GM23338 (cell line): ENCODE measurements at regions not wholly inside any gene's neighbourhood (a gene's known extent, or its start where the extent isn't known, plus 50 kb on each side); places are given as distances from the start of the nearest gene placed in this dataset.

Source experiments
- ATAC-seq: fragments of 200-7000 bp; cut with Tn5 transposase; 3 replicates; pipeline ENCODE4 v1.9.1; 2020
- DNase-seq: peaks from one replicate; pipeline ENCODE4 v3.0.0-alpha.2; 2015; ENCODE audit warnings: low spot score
- H2AFZ ChIP-seq: fragments of 200-600 bp; sonication (generic); 2 replicates; pipeline ENCODE4 v1.8.0; 2016; ENCODE audit warnings: antibody characterized with exemption, mild to moderate bottlenecking, moderate library complexity
- H3F3A ChIP-seq: fragments of 200-600 bp; sonication (generic); replicated peaks from 2 replicates; pipeline ENCODE4 v1.8.0; 2017; ENCODE audit warnings: antibody characterized with exemption, mixed run types, low read depth
- H3K27ac ChIP-seq: fragments of 200-600 bp; sonication (generic); 2 replicates; pipeline ENCODE4 v1.6.1; 2016; ENCODE audit warnings: low read depth
- H3K27me3 ChIP-seq: fragments of 200-600 bp; sonication (generic); 2 replicates; pipeline ENCODE4 v1.8.0; 2016; ENCODE audit warnings: mild to moderate bottlenecking, mixed run types, moderate library complexity; ENCODE audit not compliant: insufficient read depth
- H3K36me3 ChIP-seq: fragments of 200-600 bp; sonication (generic); 2 replicates; pipeline ENCODE4 v1.8.0; 2016; ENCODE audit warnings: mild to moderate bottlenecking; ENCODE audit not compliant: insufficient read depth
- H3K4me1 ChIP-seq: fragments of 200-600 bp; sonication (generic); 2 replicates; pipeline ENCODE4 v1.8.0; 2016; ENCODE audit warnings: mild to moderate bottlenecking, moderate library complexity; ENCODE audit not compliant: insufficient read depth
- H3K4me2 ChIP-seq: fragments of 200-600 bp; sonication (generic); 2 replicates; pipeline ENCODE4 v1.7.1; 2017; ENCODE audit warnings: mixed run types
- H3K4me3 ChIP-seq: fragments of 200-600 bp; sonication (generic); 2 replicates; pipeline ENCODE4 v1.6.1; 2016; ENCODE audit warnings: mixed run types
- H3K79me2 ChIP-seq: fragments of 200-600 bp; sonication (generic); replicated peaks from 2 replicates; pipeline ENCODE4 v1.8.0; 2017; ENCODE audit warnings: mild to moderate bottlenecking; ENCODE audit not compliant: insufficient read depth
- H3K9me2 ChIP-seq: fragments of 200-600 bp; sonication (generic); 2 replicates; pipeline ENCODE4 v1.8.0; 2017; ENCODE audit not compliant: insufficient read depth
- H4K20me1 ChIP-seq: fragments of 200-600 bp; sonication (generic); replicated peaks from 2 replicates; pipeline ENCODE4 v1.8.0; 2017; ENCODE audit warnings: mild to moderate bottlenecking; ENCODE audit not compliant: insufficient read depth
- H3K27ac Mint-ChIP-seq: 2 replicates; pipeline ENCODE4 v1.8.0; 2020; ENCODE audit warnings: inconsistent platforms, mild to moderate bottlenecking, moderate library complexity, mixed read lengths
- H3K27me3 Mint-ChIP-seq: 3 replicates; pipeline ENCODE4 v1.8.0; 2022; ENCODE audit warnings: low read depth, mild to moderate bottlenecking, moderate library complexity, mixed read lengths, inconsistent platforms; ENCODE audit not compliant: insufficient read depth, poor library complexity
- H3K36me3 Mint-ChIP-seq: 3 replicates; pipeline ENCODE4 v1.8.0; 2021; ENCODE audit warnings: low read depth, mild to moderate bottlenecking, inconsistent platforms, moderate library complexity, mixed read lengths
- H3K4me1 Mint-ChIP-seq: 3 replicates; pipeline ENCODE4 v1.8.0; 2020; ENCODE audit warnings: mild to moderate bottlenecking, inconsistent platforms, mixed read lengths
- H3K4me3 Mint-ChIP-seq: 3 replicates; pipeline ENCODE4 v1.8.0; 2021; ENCODE audit warnings: moderate library complexity, mild to moderate bottlenecking, inconsistent platforms, mixed read lengths
- H3K9me3 Mint-ChIP-seq: 3 replicates; pipeline ENCODE4 v1.8.0; 2020; ENCODE audit warnings: moderate library complexity, mild to moderate bottlenecking, inconsistent platforms, mixed read lengths
- CREB1 ChIP-seq: fragments of 250-450 bp; sonication (Bioruptor Pico); IDR thresholded peaks from 2 replicates; pipeline ENCODE4 v1.5.0; 2020; ENCODE audit warnings: low read depth, mild to moderate bottlenecking, moderate library complexity
- EZH2 ChIP-seq: fragments of 200-600 bp; sonication (generic); IDR thresholded peaks from one replicate; pipeline ENCODE4 v1.8.0; 2017; ENCODE audit warnings: antibody characterized with exemption, mild to moderate bottlenecking, low read depth; ENCODE audit not compliant: unreplicated experiment
- EZH2phosphoT487 ChIP-seq: fragments of 200-600 bp; sonication (generic); IDR thresholded peaks from one replicate; pipeline ENCODE4 v1.8.1; 2018; ENCODE audit warnings: antibody characterized with exemption; ENCODE audit not compliant: unreplicated experiment
- JUNB ChIP-seq: IDR thresholded peaks from one replicate; pipeline ENCODE4 v1.6.1; 2016; ENCODE audit warnings: antibody characterized with exemption; ENCODE audit not compliant: unreplicated experiment
- NANOG ChIP-seq: IDR thresholded peaks from 2 replicates; pipeline ENCODE4 v1.6.1; 2016; ENCODE audit warnings: antibody characterized with exemption, borderline replicate concordance
- POLR2AphosphoS5 ChIP-seq: IDR thresholded peaks from 2 replicates; pipeline ENCODE4 v1.6.1; 2016; ENCODE audit warnings: antibody characterized with exemption, low read depth
- STAT1 ChIP-seq: IDR thresholded peaks from one replicate; pipeline ENCODE4 v1.6.1; 2016; ENCODE audit warnings: antibody characterized with exemption; ENCODE audit not compliant: unreplicated experiment
- ZNF114 ChIP-seq: fragments of 250-450 bp; sonication (Bioruptor Pico); IDR thresholded peaks from 2 replicates; pipeline ENCODE4 v1.5.0; 2020; ENCODE audit warnings: mild to moderate bottlenecking, moderate library complexity
- ZNF331 ChIP-seq: fragments of 250-450 bp; sonication (Bioruptor Pico); IDR thresholded peaks from 2 replicates; pipeline ENCODE4 v1.5.0; 2020; ENCODE audit warnings: low read depth, mild to moderate bottlenecking, moderate library complexity
- TF ChIP-seq, protein P1 (sequence below): IDR thresholded peaks from one replicate; pipeline ENCODE4 v1.6.1; 2018; ENCODE audit warnings: antibody characterized with exemption; ENCODE audit not compliant: unreplicated experiment
- TF ChIP-seq, protein P2 (sequence below), 2 experiments: fragments of 200-600 bp in 1 of 2; sonication (generic) in 1 of 2; conservative IDR thresholded peaks; 2 replicates each; pipeline versions ENCODE4 v1.5.1 to v1.6.1; 2016 to 2017; ENCODE audit warnings: antibody characterized with exemption in 2 of 2, low read depth in 2 of 2, mild to moderate bottlenecking in 2 of 2, moderate library complexity in 1 of 2
- TF ChIP-seq, protein P3 (sequence below): fragments of 250-450 bp; sonication (Bioruptor Pico); IDR thresholded peaks from 2 replicates; pipeline ENCODE4 v1.5.0; 2020; ENCODE audit warnings: mild to moderate bottlenecking, moderate library complexity
- TF ChIP-seq, protein P4 (sequence below): IDR thresholded peaks from 2 replicates; pipeline ENCODE4 v1.6.1; 2016; ENCODE audit warnings: antibody characterized with exemption

DNA sequence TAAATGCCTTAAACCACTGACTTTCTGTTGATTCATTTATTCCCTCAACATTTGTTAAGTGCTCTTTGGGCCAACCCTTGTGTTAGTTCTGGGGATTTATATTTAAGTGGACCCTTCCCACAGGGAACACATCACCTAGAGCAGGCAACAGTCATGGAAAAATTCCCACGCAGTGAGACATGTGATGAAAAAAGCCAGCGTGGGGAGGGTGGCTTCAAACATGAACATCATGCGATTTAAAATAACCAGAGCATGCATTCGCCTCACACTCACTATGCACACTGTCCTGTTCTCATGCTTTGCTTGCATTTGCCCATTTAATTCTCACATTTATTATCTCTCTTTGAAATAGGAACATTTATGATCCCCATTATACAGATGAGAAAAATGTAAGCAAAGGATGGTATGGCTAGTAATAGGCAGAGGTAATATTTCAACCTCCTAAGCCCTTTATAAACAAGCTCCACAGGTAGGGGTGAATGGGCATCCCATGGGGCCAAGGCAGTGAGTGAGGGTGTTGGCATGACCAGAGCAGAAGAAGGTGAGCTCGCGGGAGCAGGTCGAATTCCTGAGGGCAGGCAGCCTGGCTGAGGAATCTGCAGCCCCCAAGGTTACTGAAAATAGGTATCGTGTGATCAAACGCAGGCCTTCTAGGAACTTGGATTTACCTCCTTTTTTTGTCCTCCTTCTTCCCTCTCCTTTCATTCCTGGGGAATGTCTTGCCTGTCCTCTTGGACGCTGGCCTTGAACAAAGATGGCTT, 297.8 kb downstream of the MYCN start:
- no peak for TF ChIP-seq ZNF331
- no peak for TF ChIP-seq EZH2
- TF ChIP-seq CREB1 (CRISPR knock-in tag) = no peak
- TF ChIP-seq, protein P1, sequence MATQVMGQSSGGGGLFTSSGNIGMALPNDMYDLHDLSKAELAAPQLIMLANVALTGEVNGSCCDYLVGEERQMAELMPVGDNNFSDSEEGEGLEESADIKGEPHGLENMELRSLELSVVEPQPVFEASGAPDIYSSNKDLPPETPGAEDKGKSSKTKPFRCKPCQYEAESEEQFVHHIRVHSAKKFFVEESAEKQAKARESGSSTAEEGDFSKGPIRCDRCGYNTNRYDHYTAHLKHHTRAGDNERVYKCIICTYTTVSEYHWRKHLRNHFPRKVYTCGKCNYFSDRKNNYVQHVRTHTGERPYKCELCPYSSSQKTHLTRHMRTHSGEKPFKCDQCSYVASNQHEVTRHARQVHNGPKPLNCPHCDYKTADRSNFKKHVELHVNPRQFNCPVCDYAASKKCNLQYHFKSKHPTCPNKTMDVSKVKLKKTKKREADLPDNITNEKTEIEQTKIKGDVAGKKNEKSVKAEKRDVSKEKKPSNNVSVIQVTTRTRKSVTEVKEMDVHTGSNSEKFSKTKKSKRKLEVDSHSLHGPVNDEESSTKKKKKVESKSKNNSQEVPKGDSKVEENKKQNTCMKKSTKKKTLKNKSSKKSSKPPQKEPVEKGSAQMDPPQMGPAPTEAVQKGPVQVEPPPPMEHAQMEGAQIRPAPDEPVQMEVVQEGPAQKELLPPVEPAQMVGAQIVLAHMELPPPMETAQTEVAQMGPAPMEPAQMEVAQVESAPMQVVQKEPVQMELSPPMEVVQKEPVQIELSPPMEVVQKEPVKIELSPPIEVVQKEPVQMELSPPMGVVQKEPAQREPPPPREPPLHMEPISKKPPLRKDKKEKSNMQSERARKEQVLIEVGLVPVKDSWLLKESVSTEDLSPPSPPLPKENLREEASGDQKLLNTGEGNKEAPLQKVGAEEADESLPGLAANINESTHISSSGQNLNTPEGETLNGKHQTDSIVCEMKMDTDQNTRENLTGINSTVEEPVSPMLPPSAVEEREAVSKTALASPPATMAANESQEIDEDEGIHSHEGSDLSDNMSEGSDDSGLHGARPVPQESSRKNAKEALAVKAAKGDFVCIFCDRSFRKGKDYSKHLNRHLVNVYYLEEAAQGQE = no peak
- TF ChIP-seq ZNF114 (CRISPR knock-in tag) = no peak
- no peak for TF ChIP-seq JUNB
- TF ChIP-seq STAT1 = no peak
- TF ChIP-seq NANOG = no peak
- TF ChIP-seq, protein P2, sequence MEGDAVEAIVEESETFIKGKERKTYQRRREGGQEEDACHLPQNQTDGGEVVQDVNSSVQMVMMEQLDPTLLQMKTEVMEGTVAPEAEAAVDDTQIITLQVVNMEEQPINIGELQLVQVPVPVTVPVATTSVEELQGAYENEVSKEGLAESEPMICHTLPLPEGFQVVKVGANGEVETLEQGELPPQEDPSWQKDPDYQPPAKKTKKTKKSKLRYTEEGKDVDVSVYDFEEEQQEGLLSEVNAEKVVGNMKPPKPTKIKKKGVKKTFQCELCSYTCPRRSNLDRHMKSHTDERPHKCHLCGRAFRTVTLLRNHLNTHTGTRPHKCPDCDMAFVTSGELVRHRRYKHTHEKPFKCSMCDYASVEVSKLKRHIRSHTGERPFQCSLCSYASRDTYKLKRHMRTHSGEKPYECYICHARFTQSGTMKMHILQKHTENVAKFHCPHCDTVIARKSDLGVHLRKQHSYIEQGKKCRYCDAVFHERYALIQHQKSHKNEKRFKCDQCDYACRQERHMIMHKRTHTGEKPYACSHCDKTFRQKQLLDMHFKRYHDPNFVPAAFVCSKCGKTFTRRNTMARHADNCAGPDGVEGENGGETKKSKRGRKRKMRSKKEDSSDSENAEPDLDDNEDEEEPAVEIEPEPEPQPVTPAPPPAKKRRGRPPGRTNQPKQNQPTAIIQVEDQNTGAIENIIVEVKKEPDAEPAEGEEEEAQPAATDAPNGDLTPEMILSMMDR (conservative IDR thresholded peaks at IDR 0.05; ENCODE audit: low read depth in 2 of 2) = no peak
- TF ChIP-seq, protein P3, sequence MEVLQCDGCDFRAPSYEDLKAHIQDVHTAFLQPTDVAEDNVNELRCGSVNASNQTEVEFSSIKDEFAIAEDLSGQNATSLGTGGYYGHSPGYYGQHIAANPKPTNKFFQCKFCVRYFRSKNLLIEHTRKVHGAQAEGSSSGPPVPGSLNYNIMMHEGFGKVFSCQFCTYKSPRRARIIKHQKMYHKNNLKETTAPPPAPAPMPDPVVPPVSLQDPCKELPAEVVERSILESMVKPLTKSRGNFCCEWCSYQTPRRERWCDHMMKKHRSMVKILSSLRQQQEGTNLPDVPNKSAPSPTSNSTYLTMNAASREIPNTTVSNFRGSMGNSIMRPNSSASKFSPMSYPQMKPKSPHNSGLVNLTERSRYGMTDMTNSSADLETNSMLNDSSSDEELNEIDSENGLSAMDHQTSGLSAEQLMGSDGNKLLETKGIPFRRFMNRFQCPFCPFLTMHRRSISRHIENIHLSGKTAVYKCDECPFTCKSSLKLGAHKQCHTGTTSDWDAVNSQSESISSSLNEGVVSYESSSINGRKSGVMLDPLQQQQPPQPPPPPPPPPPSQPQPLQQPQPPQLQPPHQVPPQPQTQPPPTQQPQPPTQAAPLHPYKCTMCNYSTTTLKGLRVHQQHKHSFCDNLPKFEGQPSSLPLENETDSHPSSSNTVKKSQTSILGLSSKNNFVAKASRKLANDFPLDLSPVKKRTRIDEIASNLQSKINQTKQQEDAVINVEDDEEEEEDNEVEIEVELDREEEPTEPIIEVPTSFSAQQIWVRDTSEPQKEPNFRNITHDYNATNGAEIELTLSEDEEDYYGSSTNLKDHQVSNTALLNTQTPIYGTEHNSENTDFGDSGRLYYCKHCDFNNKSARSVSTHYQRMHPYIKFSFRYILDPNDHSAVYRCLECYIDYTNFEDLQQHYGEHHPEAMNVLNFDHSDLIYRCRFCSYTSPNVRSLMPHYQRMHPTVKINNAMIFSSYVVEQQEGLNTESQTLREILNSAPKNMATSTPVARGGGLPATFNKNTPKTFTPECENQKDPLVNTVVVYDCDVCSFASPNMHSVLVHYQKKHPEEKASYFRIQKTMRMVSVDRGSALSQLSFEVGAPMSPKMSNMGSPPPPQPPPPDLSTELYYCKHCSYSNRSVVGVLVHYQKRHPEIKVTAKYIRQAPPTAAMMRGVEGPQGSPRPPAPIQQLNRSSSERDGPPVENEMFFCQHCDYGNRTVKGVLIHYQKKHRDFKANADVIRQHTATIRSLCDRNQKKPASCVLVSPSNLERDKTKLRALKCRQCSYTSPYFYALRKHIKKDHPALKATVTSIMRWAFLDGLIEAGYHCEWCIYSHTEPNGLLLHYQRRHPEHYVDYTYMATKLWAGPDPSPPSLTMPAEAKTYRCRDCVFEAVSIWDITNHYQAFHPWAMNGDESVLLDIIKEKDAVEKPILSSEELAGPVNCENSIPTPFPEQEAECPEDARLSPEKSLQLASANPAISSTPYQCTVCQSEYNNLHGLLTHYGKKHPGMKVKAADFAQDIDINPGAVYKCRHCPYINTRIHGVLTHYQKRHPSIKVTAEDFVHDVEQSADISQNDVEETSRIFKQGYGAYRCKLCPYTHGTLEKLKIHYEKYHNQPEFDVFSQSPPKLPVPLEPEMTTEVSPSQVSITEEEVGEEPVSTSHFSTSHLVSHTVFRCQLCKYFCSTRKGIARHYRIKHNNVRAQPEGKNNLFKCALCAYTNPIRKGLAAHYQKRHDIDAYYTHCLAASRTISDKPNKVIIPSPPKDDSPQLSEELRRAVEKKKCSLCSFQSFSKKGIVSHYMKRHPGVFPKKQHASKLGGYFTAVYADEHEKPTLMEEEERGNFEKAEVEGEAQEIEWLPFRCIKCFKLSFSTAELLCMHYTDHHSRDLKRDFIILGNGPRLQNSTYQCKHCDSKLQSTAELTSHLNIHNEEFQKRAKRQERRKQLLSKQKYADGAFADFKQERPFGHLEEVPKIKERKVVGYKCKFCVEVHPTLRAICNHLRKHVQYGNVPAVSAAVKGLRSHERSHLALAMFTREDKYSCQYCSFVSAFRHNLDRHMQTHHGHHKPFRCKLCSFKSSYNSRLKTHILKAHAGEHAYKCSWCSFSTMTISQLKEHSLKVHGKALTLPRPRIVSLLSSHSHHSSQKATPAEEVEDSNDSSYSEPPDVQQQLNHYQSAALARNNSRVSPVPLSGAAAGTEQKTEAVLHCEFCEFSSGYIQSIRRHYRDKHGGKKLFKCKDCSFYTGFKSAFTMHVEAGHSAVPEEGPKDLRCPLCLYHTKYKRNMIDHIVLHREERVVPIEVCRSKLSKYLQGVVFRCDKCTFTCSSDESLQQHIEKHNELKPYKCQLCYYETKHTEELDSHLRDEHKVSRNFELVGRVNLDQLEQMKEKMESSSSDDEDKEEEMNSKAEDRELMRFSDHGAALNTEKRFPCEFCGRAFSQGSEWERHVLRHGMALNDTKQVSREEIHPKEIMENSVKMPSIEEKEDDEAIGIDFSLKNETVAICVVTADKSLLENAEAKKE = no peak
- TF ChIP-seq EZH2phosphoT487 = no peak
- no peak for TF ChIP-seq POLR2AphosphoS5
- TF ChIP-seq, protein P4, sequence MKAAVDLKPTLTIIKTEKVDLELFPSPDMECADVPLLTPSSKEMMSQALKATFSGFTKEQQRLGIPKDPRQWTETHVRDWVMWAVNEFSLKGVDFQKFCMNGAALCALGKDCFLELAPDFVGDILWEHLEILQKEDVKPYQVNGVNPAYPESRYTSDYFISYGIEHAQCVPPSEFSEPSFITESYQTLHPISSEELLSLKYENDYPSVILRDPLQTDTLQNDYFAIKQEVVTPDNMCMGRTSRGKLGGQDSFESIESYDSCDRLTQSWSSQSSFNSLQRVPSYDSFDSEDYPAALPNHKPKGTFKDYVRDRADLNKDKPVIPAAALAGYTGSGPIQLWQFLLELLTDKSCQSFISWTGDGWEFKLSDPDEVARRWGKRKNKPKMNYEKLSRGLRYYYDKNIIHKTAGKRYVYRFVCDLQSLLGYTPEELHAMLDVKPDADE = no peak
- no peak; the same call in 2 of the 3 replicates for ATAC-seq
- Histone ChIP-seq H3K9me2 (peaks cover 10% of the 10 kb centered on the region; the same call in 1 of the 2 replicates), H4K20me1 (no peaks in the 10 kb centered on the region), H3F3A (no peaks in the 10 kb centered on the region), H3K4me3 (no peak overlapping the region), H2AFZ (no peak overlapping the region), H3K36me3 (no peaks in the 10 kb centered on the region), H3K4me1 (peaks cover 21% of the 10 kb centered on the region), H3K27ac (no peak overlapping the region), H3K27me3 (no peaks in the 10 kb centered on the region), H3K4me2 (no peak overlapping the region), H3K79me2 (no peaks in the 10 kb centered on the region)
- DNase-seq = no peak
- Mint-ChIP-seq H3K4me3 (no peak overlapping the region), H3K4me1 (peaks cover 26% of the 10 kb centered on the region), H3K27ac (no peak overlapping the region), H3K36me3 (peaks cover 5% of the 10 kb centered on the region; the same call in 2 of the 3 replicates), H3K27me3 (no peaks in the 10 kb centered on the region), H3K9me3 (peaks cover 9% of the 10 kb centered on the region; the same call in 2 of the 3 replicates)
